Right lobe of liver (tissue), 6 donors: ENCODE measurements at regions not wholly inside any gene's neighbourhood (a gene's known extent, or its start where the extent isn't known, plus 50 kb on each side); places are given as distances from the start of the nearest gene placed in this dataset.
"Not testable (repeated sequence)": the region's sequence is repeated elsewhere in the genome, so short reads cannot be mapped to it uniquely, and the experiment has no call there.

ENCODE experiments used
- ATAC-seq, 4 donors: fragments of 200-7000 bp; cut with Tn5 transposase; one replicate each; pipeline ENCODE4 v1.9.1; 2020; ENCODE audit warnings: mild to moderate bottlenecking in 4 of 4, moderate library complexity in 4 of 4
- DNase-seq, 3 donors: peaks; one replicate each; pipeline ENCODE4 v3.0.0-alpha.2; 2020
- H3K27ac ChIP-seq, 3 donors: fragments of 200-600 bp; one replicate each; pipeline ENCODE4 v1.8.0; 2022
- H3K27me3 ChIP-seq, 2 donors: fragments of 200-600 bp; one replicate each; pipeline ENCODE4 v1.8.0; 2022
- H3K36me3 ChIP-seq, 4 donors: fragments of 200-600 bp; sonication (generic) in 1 of 4; one replicate each; pipeline versions ENCODE4 v1.5.1 to v1.8.0; 2017 to 2022; ENCODE audit warnings: control low read depth in 1 of 4
- H3K4me1 ChIP-seq, 4 donors: fragments of 200-600 bp; sonication (generic) in 1 of 4; one replicate each; pipeline versions ENCODE4 v1.5.1 to v1.8.0; 2017 to 2022; ENCODE audit warnings: control low read depth in 1 of 4
- H3K4me3 ChIP-seq, 3 donors: fragments of 200-600 bp; one replicate each; pipeline ENCODE4 v1.8.0; 2022
- H3K9me3 ChIP-seq, 4 donors: fragments of 200-600 bp; sonication (generic) in 1 of 4; one replicate each; pipeline versions ENCODE4 v1.5.1 to v1.8.0; 2017 to 2022; ENCODE audit warnings: control low read depth in 1 of 4
- CTCF ChIP-seq, 4 donors: fragments of 200-600 bp in 3 of 4; fragments of 450-650 bp in 1 of 4; IDR thresholded peaks; one replicate each; pipeline versions ENCODE4 v1.5.1 to v1.8.0; 2016 to 2022; ENCODE audit warnings: antibody characterized with exemption in 4 of 4, mild to moderate bottlenecking in 2 of 4
- POLR2A ChIP-seq: fragments of 450-650 bp; IDR thresholded peaks from one replicate; pipeline ENCODE4 v1.6.1; 2017; ENCODE audit warnings: antibody characterized with exemption, mild to moderate bottlenecking
- WGBS: methylation state at CpG from one replicate; pipeline ENCODE4 v1.1.6; 2018; ENCODE audit warnings: low coverage, low lambda C conversion rate; ENCODE audit not compliant: insufficient coverage; ENCODE audit errors: missing lambda C conversion rate; 5-methylcytosine and 5-hydroxymethylcytosine counted together
- intact Hi-C, 2 donors: fragments of 100-400 bp; cut with DNase I; formaldehyde crosslinking; loops; one replicate each; pipeline versions ENCODE4 v1.11.2 to v1.14.1; 2022
- donor health status: DM: no; HTN: yes; CAD: no.
- donor health status: DM: no; HTN: no; CAD: no.
- donor health status: DM: no; HTN: no; CAD: no.
- donor health status: DM: no; HTN: yes; CAD: no.
- donor health status: DM: no; HTN: yes; CAD: no.

- Histone ChIP-seq H3K4me1 (no peaks in the 10 kb centered on the region), H3K9me3 (no peaks in the 10 kb centered on the region), H3K36me3 (no peaks in the 10 kb centered on the region), H3K27me3 (no peaks in the 10 kb centered on the region), H3K27ac (no peak overlapping the region), H3K4me3 (no peak overlapping the region)
- intact Hi-C loops, result no loop called here
- no peak for TF ChIP-seq CTCF (IDR thresholded peaks at IDR 0.05)
- no peak for TF ChIP-seq POLR2A
- ATAC-seq (no peak), DNase-seq (no peak)
- 46% methylated on average over 3 of the region's 4 CpGs for WGBS
Measured at GRCh38 chr5:98341038-98342032, 432.1 kb upstream of the RGMB start.

GRCh38 chr5:98342958-98343660 lies 430.4 kb upstream of the RGMB start:
- H3K4me3 ChIP-seq, intact Hi-C loops, H3K9me3 ChIP-seq, DNase-seq, H3K27me3 ChIP-seq, H3K27ac ChIP-seq, ATAC-seq, H3K36me3 ChIP-seq, H3K4me1 ChIP-seq: not testable (repeated sequence)
- 79% methylated on average over 11 of the region's 22 CpGs for WGBS

- TF ChIP-seq CTCF (IDR thresholded peaks at IDR 0.05), result no peak
- no peak for TF ChIP-seq POLR2A
- Histone ChIP-seq H3K4me1 (no peaks in the 10 kb centered on the region), H3K36me3 (no peaks in the 10 kb centered on the region), H3K27ac (no peak overlapping the region), H3K4me3 (no peak overlapping the region), H3K9me3 (peaks cover 0 to 6% (median 0%) of the 10 kb centered on the region in 4 donors), H3K27me3 (no peaks in the 10 kb centered on the region)
- intact Hi-C loops, result no loop called here
- DNase-seq (no peak), ATAC-seq (no peak)
- 79% methylated on average over 5 of the region's 6 CpGs for WGBS
Measured at GRCh38 chr5:98349251-98349989, 424.0 kb upstream of the RGMB start.

GRCh38 chr5:98349990-98350365 lies 423.5 kb upstream of the RGMB start:
- WGBS, result 82% methylated on average over 1 of the region's 1 CpG
- no peaks in the 10 kb centered on the region for H3K4me1 ChIP-seq
- intact Hi-C loops, result no loop called here
- peaks cover 0 to 6% (median 0%) of the 10 kb centered on the region in 4 donors for H3K9me3 ChIP-seq
- TF ChIP-seq POLR2A (no peak), CTCF (IDR thresholded peaks at IDR 0.05) (no peak)
- no peaks in the 10 kb centered on the region for H3K27me3 ChIP-seq
- no peak for DNase-seq
- no peaks in the 10 kb centered on the region for H3K36me3 ChIP-seq
- H3K4me3 ChIP-seq, result no peak overlapping the region
- no peak overlapping the region for H3K27ac ChIP-seq
- ATAC-seq, result no peak
